GM12892 (cell line): ENCODE measurements at regions not wholly inside any gene's neighbourhood (a gene's known extent, or its start where the extent isn't known, plus 50 kb on each side); places are given as distances from the start of the nearest gene placed in this dataset.

Source experiments
- POLR2A ChIP-seq: IDR thresholded peaks from 2 replicates; pipeline ENCODE4 v1.6.1; 2011; ENCODE audit warnings: low read depth, low read length, control low read depth
- TAF1 ChIP-seq: IDR thresholded peaks from 2 replicates; pipeline ENCODE4 v1.6.1; 2011; ENCODE audit warnings: low read depth, mild to moderate bottlenecking, control low read depth, low read length, borderline replicate concordance

GRCh38 chr18:68448736-68449135 is 266.2 kb downstream of the TMX3 start:
- no peak for TF ChIP-seq POLR2A
- no peak for TF ChIP-seq TAF1
